ENCODE measurements at regions not wholly inside any gene's neighbourhood (a gene's known extent, or its start where the extent isn't known, plus 50 kb on each side); places are given as distances from the start of the nearest gene placed in this dataset.

DNA sequence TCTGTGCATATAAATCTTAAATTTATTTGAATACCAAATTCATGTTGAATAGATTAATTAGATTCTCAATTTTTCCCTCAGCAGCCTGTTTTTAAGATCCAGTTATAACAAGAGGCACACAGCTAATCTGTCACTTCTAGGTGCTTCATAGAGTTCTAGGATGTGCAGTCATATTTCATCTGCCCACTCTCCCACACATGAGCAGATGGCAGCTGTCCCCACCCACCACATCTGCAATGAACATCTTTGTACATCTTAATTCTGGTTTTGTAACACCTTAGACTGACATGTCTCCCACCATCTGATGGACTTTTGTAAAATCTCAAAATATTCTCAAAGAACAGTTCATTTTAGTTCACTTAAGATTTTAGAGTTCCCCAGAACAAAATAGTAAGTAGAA is 250.8 kb upstream of the ST6GAL2 start:
- no peak overlapping the region for H2AFZ ChIP-seq (ENCODE audit: low read depth, low read length)
- no peaks in the 10 kb centered on the region for H3F3A ChIP-seq (ENCODE audit: insufficient read depth, low read length, poor library complexity, severe bottlenecking)
- no peak overlapping the region for H3K4me2 ChIP-seq (ENCODE audit: low read length)
- no peaks in the 10 kb centered on the region for H4K20me1 ChIP-seq (ENCODE audit: insufficient read depth)
- no peaks in the 10 kb centered on the region for H3K36me3 ChIP-seq (ENCODE audit: insufficient read depth, low read length)
- TF ChIP-seq POLR2AphosphoS5 (IDR thresholded peaks at IDR 0.05) (no peak), EZH2 (IDR thresholded peaks at IDR 0.05; ENCODE audit: borderline replicate concordance, insufficient read depth, low read length, poor library complexity, severe bottlenecking) (no peak), RAD21 (conservative IDR thresholded peaks at IDR 0.05) (no peak), TAF1 (IDR thresholded peaks at IDR 0.05; ENCODE audit: low read depth) (no peak), MXI1 (conservative IDR thresholded peaks at IDR 0.05; ENCODE audit: poor library complexity, severe bottlenecking) (no peak), EP300 (conservative IDR thresholded peaks at IDR 0.05; ENCODE audit: poor library complexity, severe bottlenecking) (no peak), SMC3 (conservative IDR thresholded peaks at IDR 0.05; ENCODE audit: poor library complexity) (no peak)
- TF ChIP-seq, protein P1, sequence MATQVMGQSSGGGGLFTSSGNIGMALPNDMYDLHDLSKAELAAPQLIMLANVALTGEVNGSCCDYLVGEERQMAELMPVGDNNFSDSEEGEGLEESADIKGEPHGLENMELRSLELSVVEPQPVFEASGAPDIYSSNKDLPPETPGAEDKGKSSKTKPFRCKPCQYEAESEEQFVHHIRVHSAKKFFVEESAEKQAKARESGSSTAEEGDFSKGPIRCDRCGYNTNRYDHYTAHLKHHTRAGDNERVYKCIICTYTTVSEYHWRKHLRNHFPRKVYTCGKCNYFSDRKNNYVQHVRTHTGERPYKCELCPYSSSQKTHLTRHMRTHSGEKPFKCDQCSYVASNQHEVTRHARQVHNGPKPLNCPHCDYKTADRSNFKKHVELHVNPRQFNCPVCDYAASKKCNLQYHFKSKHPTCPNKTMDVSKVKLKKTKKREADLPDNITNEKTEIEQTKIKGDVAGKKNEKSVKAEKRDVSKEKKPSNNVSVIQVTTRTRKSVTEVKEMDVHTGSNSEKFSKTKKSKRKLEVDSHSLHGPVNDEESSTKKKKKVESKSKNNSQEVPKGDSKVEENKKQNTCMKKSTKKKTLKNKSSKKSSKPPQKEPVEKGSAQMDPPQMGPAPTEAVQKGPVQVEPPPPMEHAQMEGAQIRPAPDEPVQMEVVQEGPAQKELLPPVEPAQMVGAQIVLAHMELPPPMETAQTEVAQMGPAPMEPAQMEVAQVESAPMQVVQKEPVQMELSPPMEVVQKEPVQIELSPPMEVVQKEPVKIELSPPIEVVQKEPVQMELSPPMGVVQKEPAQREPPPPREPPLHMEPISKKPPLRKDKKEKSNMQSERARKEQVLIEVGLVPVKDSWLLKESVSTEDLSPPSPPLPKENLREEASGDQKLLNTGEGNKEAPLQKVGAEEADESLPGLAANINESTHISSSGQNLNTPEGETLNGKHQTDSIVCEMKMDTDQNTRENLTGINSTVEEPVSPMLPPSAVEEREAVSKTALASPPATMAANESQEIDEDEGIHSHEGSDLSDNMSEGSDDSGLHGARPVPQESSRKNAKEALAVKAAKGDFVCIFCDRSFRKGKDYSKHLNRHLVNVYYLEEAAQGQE (IDR thresholded peaks at IDR 0.05; ENCODE audit: borderline replicate concordance) = no peak
- TF ChIP-seq, protein P2, sequence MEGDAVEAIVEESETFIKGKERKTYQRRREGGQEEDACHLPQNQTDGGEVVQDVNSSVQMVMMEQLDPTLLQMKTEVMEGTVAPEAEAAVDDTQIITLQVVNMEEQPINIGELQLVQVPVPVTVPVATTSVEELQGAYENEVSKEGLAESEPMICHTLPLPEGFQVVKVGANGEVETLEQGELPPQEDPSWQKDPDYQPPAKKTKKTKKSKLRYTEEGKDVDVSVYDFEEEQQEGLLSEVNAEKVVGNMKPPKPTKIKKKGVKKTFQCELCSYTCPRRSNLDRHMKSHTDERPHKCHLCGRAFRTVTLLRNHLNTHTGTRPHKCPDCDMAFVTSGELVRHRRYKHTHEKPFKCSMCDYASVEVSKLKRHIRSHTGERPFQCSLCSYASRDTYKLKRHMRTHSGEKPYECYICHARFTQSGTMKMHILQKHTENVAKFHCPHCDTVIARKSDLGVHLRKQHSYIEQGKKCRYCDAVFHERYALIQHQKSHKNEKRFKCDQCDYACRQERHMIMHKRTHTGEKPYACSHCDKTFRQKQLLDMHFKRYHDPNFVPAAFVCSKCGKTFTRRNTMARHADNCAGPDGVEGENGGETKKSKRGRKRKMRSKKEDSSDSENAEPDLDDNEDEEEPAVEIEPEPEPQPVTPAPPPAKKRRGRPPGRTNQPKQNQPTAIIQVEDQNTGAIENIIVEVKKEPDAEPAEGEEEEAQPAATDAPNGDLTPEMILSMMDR (IDR thresholded peaks at IDR 0.05; ENCODE audit: poor library complexity, severe bottlenecking) = no peak
- no peaks in the 10 kb centered on the region for H3K9me3 ChIP-seq (ENCODE audit: low read length)
- H3K79me2 ChIP-seq (replicated peaks; ENCODE audit: insufficient read depth, low read length) = no peaks in the 10 kb centered on the region
- H3K4me3 ChIP-seq (ENCODE audit: low read length) = no peak overlapping the region
- no peak overlapping the region for H3K27ac ChIP-seq (ENCODE audit: low read length)
- no peaks in the 10 kb centered on the region for H3K27me3 ChIP-seq (ENCODE audit: insufficient read depth, low read depth, low read length)
- H3K9ac ChIP-seq (ENCODE audit: low read length) = no peak overlapping the region
- H3K9me2 ChIP-seq (ENCODE audit: insufficient read depth, low read length) = no peaks in the 10 kb centered on the region

DNA sequence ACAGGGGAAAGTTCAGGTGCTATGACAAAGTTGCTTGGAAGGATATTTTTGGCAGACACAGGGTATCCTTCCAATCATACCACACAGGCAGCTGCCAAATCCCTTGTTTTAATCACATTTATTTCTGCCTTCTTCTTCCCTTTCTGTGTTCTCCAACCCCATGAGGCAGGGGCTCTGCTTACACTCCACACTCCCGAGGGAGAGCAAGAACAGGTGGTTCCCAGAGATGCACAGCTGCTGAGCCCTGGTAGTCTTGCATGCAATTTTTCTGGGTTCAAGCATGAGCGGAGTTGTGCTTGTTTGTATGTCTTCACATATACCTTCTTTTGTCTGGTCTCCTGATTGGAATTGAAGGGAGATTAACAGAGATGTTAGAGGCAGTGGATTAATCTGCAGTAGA is 251.7 kb upstream of the ST6GAL2 start:
- Histone ChIP-seq H3K27ac (ENCODE audit: low read length) (no peak overlapping the region), H3K9ac (ENCODE audit: low read length) (no peak overlapping the region), H3K9me2 (ENCODE audit: insufficient read depth, low read length) (no peaks in the 10 kb centered on the region)

More for the DNA sequence above, 251.7 kb upstream of the ST6GAL2 start:
- Histone ChIP-seq H3K9me3 (ENCODE audit: low read length) (no peaks in the 10 kb centered on the region), H3K79me2 (replicated peaks; ENCODE audit: insufficient read depth, low read length) (no peaks in the 10 kb centered on the region), H3K4me2 (ENCODE audit: low read length) (no peak overlapping the region), H4K20me1 (ENCODE audit: insufficient read depth) (no peaks in the 10 kb centered on the region), H2AFZ (ENCODE audit: low read depth, low read length) (no peak overlapping the region), H3K36me3 (ENCODE audit: insufficient read depth, low read length) (no peaks in the 10 kb centered on the region), H3F3A (ENCODE audit: insufficient read depth, low read length, poor library complexity, severe bottlenecking) (no peaks in the 10 kb centered on the region), H3K27me3 (ENCODE audit: insufficient read depth, low read depth, low read length) (no peaks in the 10 kb centered on the region), H3K4me3 (ENCODE audit: low read length) (no peak overlapping the region)
- TF ChIP-seq, protein P1 (IDR thresholded peaks at IDR 0.05; ENCODE audit: borderline replicate concordance) = no peak
- TF ChIP-seq EP300 (conservative IDR thresholded peaks at IDR 0.05; ENCODE audit: poor library complexity, severe bottlenecking) (no peak), RAD21 (conservative IDR thresholded peaks at IDR 0.05) (no peak), POLR2AphosphoS5 (IDR thresholded peaks at IDR 0.05) (no peak), TAF1 (IDR thresholded peaks at IDR 0.05; ENCODE audit: low read depth) (no peak), SMC3 (conservative IDR thresholded peaks at IDR 0.05; ENCODE audit: poor library complexity) (no peak), EZH2 (IDR thresholded peaks at IDR 0.05; ENCODE audit: borderline replicate concordance, insufficient read depth, low read length, poor library complexity, severe bottlenecking) (no peak), MXI1 (conservative IDR thresholded peaks at IDR 0.05; ENCODE audit: poor library complexity, severe bottlenecking) (no peak)
- TF ChIP-seq, protein P2 (IDR thresholded peaks at IDR 0.05; ENCODE audit: poor library complexity, severe bottlenecking) = no peak
